Subcutaneous abdominal adipose tissue (tissue), 5 donors: ENCODE measurements at regions not wholly inside any gene's neighbourhood (a gene's known extent, or its start where the extent isn't known, plus 50 kb on each side); places are given as distances from the start of the nearest gene placed in this dataset.

Experiments used
- H3K27ac ChIP-seq: one replicate; pipeline ENCODE4 v1.7.0; 2013; ENCODE audit warnings: low read depth, mild to moderate bottlenecking, inconsistent platforms, low read length, moderate library complexity
- H3K27me3 ChIP-seq, 5 donors: one replicate each; pipeline ENCODE4 v1.7.0; 2013; ENCODE audit warnings: low read length in 5 of 5, inconsistent platforms in 1 of 5; ENCODE audit not compliant: control insufficient read depth in 5 of 5, insufficient read depth in 4 of 5
- H3K36me3 ChIP-seq, 5 donors: one replicate each; pipeline ENCODE4 v1.7.0; 2013; ENCODE audit warnings: low read length in 5 of 5; ENCODE audit not compliant: control insufficient read depth in 5 of 5, insufficient read depth in 5 of 5
- H3K4me1 ChIP-seq, 5 donors: one replicate each; pipeline ENCODE4 v1.7.0; 2013; ENCODE audit warnings: low read length in 5 of 5, mild to moderate bottlenecking in 3 of 5, moderate library complexity in 1 of 5; ENCODE audit not compliant: control insufficient read depth in 5 of 5, insufficient read depth in 5 of 5
- H3K4me3 ChIP-seq, 5 donors: one replicate each; pipeline ENCODE4 v1.7.0; 2013; ENCODE audit warnings: low read length in 5 of 5, low read depth in 1 of 5
- H3K9ac ChIP-seq, 5 donors: one replicate each; pipeline ENCODE4 v1.7.0; 2013; ENCODE audit warnings: low read length in 5 of 5, mild to moderate bottlenecking in 4 of 5, moderate library complexity in 3 of 5
- H3K9me3 ChIP-seq, 5 donors: one replicate each; pipeline ENCODE4 v1.7.0; 2013; ENCODE audit warnings: low read length in 5 of 5; ENCODE audit not compliant: control insufficient read depth in 5 of 5
- donor health status: healthy.
- donor health status: healthy.
- donor health status: healthy.
- donor health status: healthy.
- donor health status: healthy.

DNA sequence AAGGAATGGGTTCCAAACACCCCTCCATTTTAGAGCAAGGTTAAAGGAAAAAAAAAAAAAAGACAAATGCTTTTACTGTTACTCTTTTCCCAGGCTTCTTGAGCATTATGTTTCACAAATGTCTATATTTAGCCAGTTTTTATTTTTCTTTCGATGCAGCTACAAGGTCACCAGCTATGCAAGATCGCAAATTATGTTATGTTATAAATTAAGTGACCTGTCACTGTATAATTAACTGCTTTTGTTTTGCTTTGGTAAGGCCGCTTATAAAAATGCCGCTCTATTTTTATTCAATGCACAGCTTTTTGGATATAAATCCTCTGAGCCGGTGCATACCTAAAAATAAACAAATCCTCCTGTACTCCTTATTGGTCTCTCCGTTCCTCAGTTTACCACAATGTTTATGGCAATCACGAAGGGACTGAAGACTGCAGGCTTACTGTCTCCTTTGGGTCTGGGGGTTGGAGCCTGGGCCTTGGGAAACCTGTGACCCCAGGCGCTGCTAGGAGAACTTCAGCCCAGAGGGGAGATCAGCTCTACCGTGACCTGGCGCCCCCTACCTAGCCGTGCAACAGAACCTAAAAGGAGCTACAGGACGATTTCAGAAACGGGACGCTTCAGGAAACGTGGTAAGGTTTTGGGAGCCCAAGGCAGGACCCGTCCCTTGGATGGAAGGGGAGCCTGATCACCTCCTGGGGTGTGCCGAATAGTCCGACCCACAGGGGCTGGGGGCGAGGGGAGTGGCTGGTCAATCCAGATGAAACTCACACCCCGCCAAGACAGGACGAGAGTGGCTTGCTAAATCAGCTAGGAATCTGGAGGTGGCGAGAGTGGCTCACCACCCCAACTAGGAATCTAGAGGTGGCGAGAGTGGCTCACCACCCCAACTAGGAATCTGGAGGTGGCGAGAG, 101.2 kb upstream of the CD55 start:
- H3K36me3 ChIP-seq = no peaks in the 10 kb centered on the region
- H3K9me3 ChIP-seq = peaks cover 0 to 5% (median 0%) of the 10 kb centered on the region in 5 donors
- H3K27me3 ChIP-seq = no peaks in the 10 kb centered on the region
- no peak overlapping the region for H3K27ac ChIP-seq
- H3K9ac ChIP-seq = no peak overlapping the region
- peaks cover 0 to 4% (median 0%) of the 10 kb centered on the region in 5 donors for H3K4me1 ChIP-seq
- H3K4me3 ChIP-seq = no peak overlapping the region

DNA sequence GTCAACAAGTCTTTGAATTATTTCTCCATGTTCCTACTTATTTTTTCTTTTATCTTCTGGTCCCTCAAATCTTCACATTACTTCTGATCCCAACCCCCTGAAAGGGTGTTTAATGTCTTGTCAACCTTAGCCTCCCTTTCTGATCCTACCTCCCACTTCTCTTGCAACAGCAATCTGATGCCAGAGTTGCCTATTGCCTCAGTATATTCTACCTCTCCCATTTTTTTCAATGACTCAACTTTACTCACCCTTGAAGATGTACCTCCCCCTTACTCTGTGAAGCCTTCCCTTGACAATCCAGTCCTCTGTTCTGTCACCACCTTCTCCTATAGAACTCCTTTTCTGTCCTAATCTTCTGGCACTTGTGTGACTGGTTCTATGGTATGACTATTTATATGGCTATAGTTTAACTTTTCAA, 99.5 kb upstream of the CD55 start:
- H3K36me3 ChIP-seq = no peaks in the 10 kb centered on the region
- H3K27me3 ChIP-seq = no peaks in the 10 kb centered on the region
- peaks cover 0 to 4% (median 0%) of the 10 kb centered on the region in 5 donors for H3K4me1 ChIP-seq
- H3K4me3 ChIP-seq = no peak overlapping the region
- no peak overlapping the region for H3K27ac ChIP-seq
- H3K9me3 ChIP-seq = peaks cover 0 to 2% (median 0%) of the 10 kb centered on the region in 5 donors
- no peak overlapping the region for H3K9ac ChIP-seq

DNA sequence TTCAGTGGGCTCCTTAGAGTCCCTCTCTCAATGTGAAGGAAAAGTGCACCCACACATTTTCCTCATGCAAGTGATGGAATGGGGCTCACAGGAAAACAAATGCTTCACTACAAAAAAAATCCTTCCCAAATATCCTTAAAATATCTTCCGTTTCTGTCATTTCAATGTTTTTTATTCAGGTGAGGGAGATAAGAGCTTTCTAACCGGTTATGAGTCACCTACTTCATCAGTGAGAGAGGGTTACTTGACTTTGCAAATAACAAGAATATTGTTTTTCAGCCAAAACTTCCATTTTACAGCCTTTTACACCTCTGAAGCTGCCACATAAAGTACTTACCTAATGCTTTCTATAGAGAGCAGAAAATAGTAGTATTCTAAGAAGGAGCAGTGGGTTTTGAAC, 98.3 kb upstream of the CD55 start:
- Histone ChIP-seq H3K27ac (no peak overlapping the region), H3K36me3 (no peaks in the 10 kb centered on the region), H3K4me1 (peaks cover 0 to 4% (median 0%) of the 10 kb centered on the region in 5 donors), H3K4me3 (no peak overlapping the region), H3K9me3 (peaks cover 0 to 2% (median 0%) of the 10 kb centered on the region in 5 donors), H3K9ac (no peak overlapping the region), H3K27me3 (no peaks in the 10 kb centered on the region)

DNA sequence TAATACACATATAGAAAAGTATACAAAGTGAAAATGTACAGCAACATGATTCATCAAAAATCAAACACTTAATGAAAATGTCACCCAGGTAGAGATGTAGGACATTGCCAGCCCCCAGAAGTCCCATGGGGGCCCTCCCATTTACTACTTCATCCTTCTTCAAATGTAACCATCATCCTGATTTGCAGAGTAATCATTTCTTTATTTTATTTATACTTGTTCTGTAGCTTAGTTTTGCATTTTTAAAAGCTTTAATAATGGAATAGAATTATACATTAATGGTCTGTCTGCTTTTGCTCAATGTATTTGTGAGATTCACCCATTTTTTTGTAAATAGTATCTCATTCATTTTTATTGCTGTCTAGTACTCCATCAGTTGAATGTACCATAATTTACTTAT, 96.8 kb upstream of the CD55 start:
- Histone ChIP-seq H3K4me1 (no peaks in the 10 kb centered on the region), H3K27me3 (no peaks in the 10 kb centered on the region), H3K9me3 (peaks cover 0 to 2% (median 0%) of the 10 kb centered on the region in 5 donors), H3K9ac (no peak overlapping the region), H3K27ac (no peak overlapping the region), H3K36me3 (no peaks in the 10 kb centered on the region), H3K4me3 (no peak overlapping the region)

DNA sequence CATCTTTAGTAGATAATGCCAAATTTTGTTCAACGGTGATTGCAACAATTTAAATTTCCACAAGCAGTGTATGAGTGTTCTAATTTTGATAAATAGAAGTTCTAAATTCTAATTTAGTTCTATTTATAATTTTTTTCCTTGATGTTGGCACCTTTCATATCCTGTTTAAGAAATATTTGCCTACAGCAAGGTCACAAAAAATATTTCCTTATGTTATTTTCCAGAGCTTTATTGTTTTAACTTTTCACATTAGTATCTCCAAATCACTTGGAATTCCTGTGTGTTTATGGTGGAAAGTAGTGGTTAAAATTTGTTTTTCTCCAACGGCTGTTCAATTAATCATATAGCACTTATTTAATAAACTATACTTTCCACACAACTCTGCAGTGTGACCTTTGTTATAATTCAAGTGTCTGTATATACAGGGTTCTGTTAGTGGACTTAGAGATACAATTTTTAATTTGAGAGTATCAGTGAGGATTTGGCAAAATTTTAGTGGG, 94.3 kb upstream of the CD55 start:
- Histone ChIP-seq H3K36me3 (no peaks in the 10 kb centered on the region), H3K27ac (no peak overlapping the region), H3K27me3 (no peaks in the 10 kb centered on the region), H3K4me1 (no peaks in the 10 kb centered on the region), H3K9me3 (peaks cover 0 to 2% (median 0%) of the 10 kb centered on the region in 5 donors), H3K4me3 (no peak overlapping the region), H3K9ac (no peak overlapping the region)

DNA sequence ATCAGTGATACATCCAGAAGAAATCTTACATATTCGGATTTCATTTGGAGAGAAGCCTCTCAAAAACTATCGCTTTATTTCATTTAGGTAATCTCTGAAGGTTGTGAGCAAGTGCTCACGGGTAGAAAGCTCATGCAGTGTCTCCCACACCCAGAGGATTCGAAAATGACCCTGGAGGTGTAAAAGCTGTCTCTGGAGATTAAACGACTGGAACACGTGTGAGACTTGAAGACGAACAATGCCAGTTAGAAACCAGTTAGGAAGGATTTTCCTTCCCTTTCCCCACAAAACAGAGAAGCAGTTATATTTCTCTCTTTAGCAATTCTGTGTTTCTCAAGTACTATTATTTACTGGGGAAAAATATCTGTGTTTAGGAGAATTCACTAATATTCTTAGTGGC, 92.5 kb upstream of the CD55 start:
- H3K4me3 ChIP-seq = no peak overlapping the region
- no peaks in the 10 kb centered on the region for H3K4me1 ChIP-seq
- no peak overlapping the region for H3K9ac ChIP-seq
- H3K27ac ChIP-seq = no peak overlapping the region
- peaks cover 0 to 2% (median 0%) of the 10 kb centered on the region in 5 donors for H3K9me3 ChIP-seq
- H3K27me3 ChIP-seq = no peaks in the 10 kb centered on the region
- no peaks in the 10 kb centered on the region for H3K36me3 ChIP-seq

DNA sequence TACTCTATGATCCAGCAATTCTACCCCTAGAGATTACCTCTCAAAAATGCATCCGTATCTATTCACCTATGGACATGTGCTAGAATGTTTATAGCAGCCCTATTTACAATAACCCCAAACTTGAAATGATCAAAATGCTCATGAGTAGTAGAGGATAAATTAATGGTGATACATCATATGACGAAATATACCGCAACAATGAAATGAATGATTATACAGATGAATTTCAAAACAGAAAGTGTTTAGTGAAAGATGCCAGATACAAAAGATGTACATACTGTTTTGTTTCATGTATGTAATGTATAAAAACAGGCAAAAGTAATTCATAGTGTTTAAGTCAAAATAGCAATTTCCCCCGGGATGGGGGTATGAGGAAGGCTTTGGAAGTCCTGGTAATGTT, 91.0 kb upstream of the CD55 start:
- no peaks in the 10 kb centered on the region for H3K36me3 ChIP-seq
- no peaks in the 10 kb centered on the region for H3K4me1 ChIP-seq
- no peaks in the 10 kb centered on the region for H3K9me3 ChIP-seq
- H3K27me3 ChIP-seq = no peaks in the 10 kb centered on the region
- no peak overlapping the region for H3K27ac ChIP-seq
- H3K4me3 ChIP-seq = no peak overlapping the region
- no peak overlapping the region for H3K9ac ChIP-seq

DNA sequence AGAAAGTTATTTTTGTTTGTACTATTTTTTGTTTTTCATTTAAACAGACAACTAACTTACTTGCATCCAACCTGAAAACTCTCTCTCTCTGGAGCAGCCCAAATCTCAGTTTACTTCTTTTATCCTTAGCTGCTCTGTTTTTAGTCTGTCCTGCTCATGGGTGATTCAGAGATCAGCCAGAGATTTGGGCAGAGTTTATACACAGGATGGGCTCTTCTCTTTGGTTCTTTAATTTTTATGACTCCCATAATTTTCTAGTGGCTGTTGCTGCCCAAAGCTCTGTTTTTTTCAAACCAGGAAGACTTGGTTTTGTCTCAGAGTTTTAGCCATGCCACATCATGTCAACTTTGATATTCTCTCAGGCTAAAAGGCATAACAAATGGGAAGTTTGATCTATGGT, 86.8 kb upstream of the CD55 start:
- H3K4me1 ChIP-seq = no peaks in the 10 kb centered on the region
- H3K4me3 ChIP-seq = no peak overlapping the region
- H3K9me3 ChIP-seq = no peaks in the 10 kb centered on the region
- H3K9ac ChIP-seq = no peak overlapping the region
- no peak overlapping the region for H3K27ac ChIP-seq
- no peaks in the 10 kb centered on the region for H3K36me3 ChIP-seq
- H3K27me3 ChIP-seq = no peaks in the 10 kb centered on the region

DNA sequence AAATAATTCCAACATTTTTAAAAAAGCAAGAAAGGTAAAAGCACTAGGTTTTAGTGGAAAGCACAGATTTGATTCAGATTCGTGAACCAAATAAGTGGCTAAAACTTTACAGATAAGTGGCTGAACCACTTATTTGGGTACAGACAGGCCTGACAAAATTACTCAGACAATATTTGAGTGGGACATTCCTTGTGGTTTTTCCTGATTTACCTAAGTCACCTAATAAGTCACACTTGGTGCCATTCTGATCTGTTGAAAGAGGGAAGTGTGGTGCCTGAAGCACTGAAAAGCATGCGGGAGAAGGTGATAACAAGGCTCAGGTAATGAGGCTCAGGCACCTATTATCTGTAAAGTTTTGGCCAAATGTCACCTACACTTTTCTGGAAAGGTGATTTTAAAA, 81.6 kb upstream of the CD55 start:
- no peaks in the 10 kb centered on the region for H3K9me3 ChIP-seq
- no peaks in the 10 kb centered on the region for H3K36me3 ChIP-seq
- H3K27me3 ChIP-seq = no peaks in the 10 kb centered on the region
- no peak overlapping the region for H3K9ac ChIP-seq
- H3K4me1 ChIP-seq = no peaks in the 10 kb centered on the region
- H3K4me3 ChIP-seq = no peak overlapping the region
- H3K27ac ChIP-seq = no peak overlapping the region

DNA sequence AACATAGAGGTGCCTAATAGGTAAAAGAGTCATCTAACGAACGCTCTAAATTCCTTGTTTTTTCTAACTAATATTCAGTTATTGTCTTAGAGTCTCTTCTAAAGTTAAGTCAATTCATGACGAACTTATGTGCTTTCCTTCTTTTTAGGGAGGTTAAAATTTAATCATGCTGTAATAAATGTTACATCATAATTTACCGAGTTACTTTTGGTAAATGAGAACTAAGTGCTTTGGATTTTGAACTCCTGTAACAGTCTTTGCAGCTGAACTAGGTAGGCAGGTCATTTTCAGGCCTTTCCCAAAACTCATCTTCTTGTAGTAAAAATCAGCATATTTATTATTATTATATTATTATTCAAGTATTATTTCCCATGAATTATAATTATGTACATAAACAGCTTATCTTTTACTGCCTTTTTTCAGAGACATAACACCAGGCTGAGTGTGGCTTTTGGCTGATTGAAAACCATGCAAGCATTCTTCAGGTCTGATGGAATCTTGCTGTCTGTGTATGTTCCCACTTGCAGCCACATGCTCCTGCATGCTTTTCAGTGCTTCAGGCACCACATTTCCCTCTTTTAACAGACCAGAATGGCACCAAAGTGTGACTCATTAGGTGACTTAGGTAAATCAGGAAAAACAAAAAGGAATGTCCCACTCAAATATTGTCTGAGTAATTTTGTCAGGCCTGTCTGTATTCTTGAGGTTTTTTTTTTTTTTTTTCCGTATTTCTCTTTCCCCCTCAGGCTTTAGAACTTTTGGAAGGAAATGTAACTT, 81.0 kb upstream of the CD55 start:
- H3K27ac ChIP-seq = no peak overlapping the region
- H3K36me3 ChIP-seq = no peaks in the 10 kb centered on the region
- H3K9me3 ChIP-seq = no peaks in the 10 kb centered on the region

More for the DNA sequence above, 81.0 kb upstream of the CD55 start:
- Histone ChIP-seq H3K4me3 (no peak overlapping the region), H3K9ac (no peak overlapping the region), H3K4me1 (no peaks in the 10 kb centered on the region), H3K27me3 (no peaks in the 10 kb centered on the region)
